ENCODE measurements at regions not wholly inside any gene's neighbourhood (a gene's known extent, or its start where the extent isn't known, plus 50 kb on each side); places are given as distances from the start of the nearest gene placed in this dataset.

- no peak overlapping the region for H2AFZ ChIP-seq (ENCODE audit: low read length)
- H3K79me2 ChIP-seq (ENCODE audit: insufficient read depth, low read length): no peaks in the 10 kb centered on the region
- no peaks in the 10 kb centered on the region for H3F3A ChIP-seq (ENCODE audit: insufficient read depth, low read length)
- no peaks in the 10 kb centered on the region for H3K9me2 ChIP-seq (ENCODE audit: low read depth, low read length)
- no peak overlapping the region for H3K27ac ChIP-seq (ENCODE audit: low read depth, low read length, poor library complexity, severe bottlenecking)
- no peak overlapping the region for H3K4me2 ChIP-seq (ENCODE audit: low read length)
- H3K9ac ChIP-seq (ENCODE audit: low read length): no peak overlapping the region
- H4K20me1 ChIP-seq (ENCODE audit: insufficient read depth, low read length): no peaks in the 10 kb centered on the region
- H3K36me3 ChIP-seq (ENCODE audit: insufficient read depth, low read length): no peaks in the 10 kb centered on the region
- no peak overlapping the region for H3K4me3 ChIP-seq (ENCODE audit: low read depth, low read length, poor library complexity, severe bottlenecking)
- no peaks in the 10 kb centered on the region for H3K4me1 ChIP-seq (ENCODE audit: insufficient read depth, low read length, severe bottlenecking)
- TF ChIP-seq EZH2 (IDR thresholded peaks at IDR 0.05; ENCODE audit: borderline replicate concordance, low read length) (no peak), CTCF (IDR thresholded peaks at IDR 0.05; ENCODE audit: low read length) (no peak)
- H3K9me3 ChIP-seq (ENCODE audit: low read length): no peaks in the 10 kb centered on the region
- no peaks in the 10 kb centered on the region for H3K27me3 ChIP-seq (ENCODE audit: insufficient read depth, low read length)
Measured at GRCh38 chr3:22691856-22692628, 511.1 kb upstream of the UBE2E2 start.

GRCh38 chr3:22700876-22701275 lies 502.3 kb upstream of the UBE2E2 start:
- TF ChIP-seq EZH2 (IDR thresholded peaks at IDR 0.05; ENCODE audit: borderline replicate concordance, low read length) (no peak), CTCF (IDR thresholded peaks at IDR 0.05; ENCODE audit: low read length) (no peak)
- Histone ChIP-seq H4K20me1 (ENCODE audit: insufficient read depth, low read length) (no peaks in the 10 kb centered on the region), H3K9ac (ENCODE audit: low read length) (no peak overlapping the region), H2AFZ (ENCODE audit: low read length) (no peak overlapping the region), H3F3A (ENCODE audit: insufficient read depth, low read length) (no peaks in the 10 kb centered on the region), H3K9me3 (ENCODE audit: low read length) (no peaks in the 10 kb centered on the region), H3K4me2 (ENCODE audit: low read length) (no peak overlapping the region), H3K4me3 (ENCODE audit: low read depth, low read length, poor library complexity, severe bottlenecking) (no peak overlapping the region), H3K4me1 (ENCODE audit: insufficient read depth, low read length, severe bottlenecking) (no peaks in the 10 kb centered on the region), H3K9me2 (ENCODE audit: low read depth, low read length) (no peaks in the 10 kb centered on the region), H3K79me2 (ENCODE audit: insufficient read depth, low read length) (no peaks in the 10 kb centered on the region), H3K36me3 (ENCODE audit: insufficient read depth, low read length) (no peaks in the 10 kb centered on the region), H3K27me3 (ENCODE audit: insufficient read depth, low read length) (no peaks in the 10 kb centered on the region), H3K27ac (ENCODE audit: low read depth, low read length, poor library complexity, severe bottlenecking) (no peak overlapping the region)

- TF ChIP-seq EZH2 (IDR thresholded peaks at IDR 0.05; ENCODE audit: borderline replicate concordance, low read length): no peak
- no peak for TF ChIP-seq CTCF (IDR thresholded peaks at IDR 0.05; ENCODE audit: low read length)
- Histone ChIP-seq H3K4me2 (ENCODE audit: low read length) (no peak overlapping the region), H3K27ac (ENCODE audit: low read depth, low read length, poor library complexity, severe bottlenecking) (no peak overlapping the region), H4K20me1 (ENCODE audit: insufficient read depth, low read length) (no peaks in the 10 kb centered on the region), H3F3A (ENCODE audit: insufficient read depth, low read length) (no peaks in the 10 kb centered on the region), H3K27me3 (ENCODE audit: insufficient read depth, low read length) (no peaks in the 10 kb centered on the region), H2AFZ (ENCODE audit: low read length) (no peak overlapping the region), H3K9ac (ENCODE audit: low read length) (no peak overlapping the region), H3K9me2 (ENCODE audit: low read depth, low read length) (no peaks in the 10 kb centered on the region), H3K36me3 (ENCODE audit: insufficient read depth, low read length) (no peaks in the 10 kb centered on the region), H3K4me1 (ENCODE audit: insufficient read depth, low read length, severe bottlenecking) (no peaks in the 10 kb centered on the region), H3K79me2 (ENCODE audit: insufficient read depth, low read length) (no peaks in the 10 kb centered on the region), H3K9me3 (ENCODE audit: low read length) (no peaks in the 10 kb centered on the region), H3K4me3 (ENCODE audit: low read depth, low read length, poor library complexity, severe bottlenecking) (no peak overlapping the region)
Measured at GRCh38 chr3:22704166-22704565, 499.0 kb upstream of the UBE2E2 start.
